ENCODE measurements at regions not wholly inside any gene's neighbourhood (a gene's known extent, or its start where the extent isn't known, plus 50 kb on each side); places are given as distances from the start of the nearest gene placed in this dataset.

- TF ChIP-seq POLR2A (IDR thresholded peaks at IDR 0.05; ENCODE audit: low read depth, low read length) (no peak), CTCF (conservative IDR thresholded peaks at IDR 0.05; ENCODE audit: low read depth, low read length) (no peak), RFX5 (IDR thresholded peaks at IDR 0.05; ENCODE audit: low read depth, low read length) (no peak), MAFK (IDR thresholded peaks at IDR 0.05; ENCODE audit: low read depth, low read length) (no peak), USF2 (IDR thresholded peaks at IDR 0.05; ENCODE audit: low read depth, low read length) (no peak), RAD21 (IDR thresholded peaks at IDR 0.05; ENCODE audit: low read length) (no peak), MXI1 (IDR thresholded peaks at IDR 0.05; ENCODE audit: borderline replicate concordance, low read depth, low read length) (no peak), SMC3 (IDR thresholded peaks at IDR 0.05; ENCODE audit: low read depth, low read length) (no peak), RCOR1 (IDR thresholded peaks at IDR 0.05; ENCODE audit: insufficient replicate concordance, low read length) (no peak)
Observed at GRCh38 chr10:42924484-42924883, 141.9 kb downstream of the BMS1 start.

Data from IMR-90 (cell line).